Effector memory CD4-positive, alpha-beta T cell (primary cell): ENCODE measurements at regions not wholly inside any gene's neighbourhood (a gene's known extent, or its start where the extent isn't known, plus 50 kb on each side); places are given as distances from the start of the nearest gene placed in this dataset.

Source experiments
- DNase-seq, 3 donors: peaks; one replicate each; pipeline ENCODE4 v3.0.0-alpha.2; 2020
- H3K27ac ChIP-seq: 2 replicates; pipeline ENCODE4 v1.7.0; 2013; ENCODE audit warnings: mild to moderate bottlenecking, low read length, moderate library complexity; ENCODE audit not compliant: insufficient read depth, poor library complexity, severe bottlenecking
- H3K27me3 ChIP-seq: replicated peaks from 2 replicates; pipeline ENCODE4 v1.7.0; 2013; ENCODE audit warnings: mild to moderate bottlenecking, low read length; ENCODE audit not compliant: insufficient read depth, control insufficient read depth, poor library complexity, severe bottlenecking
- H3K36me3 ChIP-seq: 2 replicates; pipeline ENCODE4 v1.7.0; 2013; ENCODE audit warnings: mild to moderate bottlenecking, low read length, moderate library complexity; ENCODE audit not compliant: control insufficient read depth, insufficient read depth
- H3K4me1 ChIP-seq: 2 replicates; pipeline ENCODE4 v1.7.0; 2013; ENCODE audit warnings: low read length, mild to moderate bottlenecking; ENCODE audit not compliant: control insufficient read depth, insufficient read depth, poor library complexity, severe bottlenecking
- H3K4me3 ChIP-seq: 2 replicates; pipeline ENCODE4 v1.7.0; 2013; ENCODE audit warnings: low read length, low read depth, mild to moderate bottlenecking; ENCODE audit not compliant: insufficient read depth, poor library complexity, severe bottlenecking
- H3K9me3 ChIP-seq: 2 replicates; pipeline ENCODE4 v1.7.0; 2013; ENCODE audit warnings: mild to moderate bottlenecking, low read length, moderate library complexity; ENCODE audit not compliant: control insufficient read depth

DNA sequence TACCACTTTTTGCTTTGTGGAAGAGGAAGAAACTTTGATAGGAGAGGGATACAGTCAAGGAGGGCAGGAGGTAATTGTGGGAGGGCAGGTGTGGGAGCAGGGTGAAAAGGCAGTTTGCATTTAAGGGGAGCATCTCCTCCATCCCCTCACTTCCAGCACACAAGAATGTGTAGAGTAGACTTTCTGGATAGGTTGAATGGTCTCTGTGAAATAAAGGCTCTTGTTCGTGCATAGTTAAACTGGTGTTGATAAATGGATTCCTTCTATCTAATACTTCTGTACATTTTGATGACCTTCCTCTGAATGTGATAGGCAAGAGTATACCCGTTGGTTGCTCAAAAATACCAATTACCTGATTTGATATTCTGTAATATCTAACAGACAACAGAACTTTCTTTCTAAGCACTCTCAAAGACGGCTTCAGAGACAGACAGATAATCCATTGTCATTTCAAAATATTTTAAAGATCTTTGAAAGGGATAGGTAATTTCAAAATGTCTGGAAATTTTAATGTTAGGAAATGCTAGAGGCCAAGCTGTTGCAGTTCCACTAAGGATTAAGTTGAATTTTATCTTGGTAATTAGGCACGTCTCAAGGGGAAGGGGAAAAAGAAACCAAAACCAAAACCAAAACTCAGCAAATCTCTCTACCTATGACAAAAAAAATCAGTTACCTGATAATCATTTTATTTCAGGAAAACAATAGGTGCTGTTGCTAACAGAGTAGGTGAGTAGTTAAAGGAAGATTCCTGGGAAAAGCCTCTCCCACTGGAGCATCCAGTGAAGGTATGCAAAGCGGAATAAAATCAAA, 302.6 kb downstream of the COG6 start:
- peak overlapping the region; percentile 41 for H3K4me3 ChIP-seq
- H3K27ac ChIP-seq: no peak overlapping the region
- no peaks in the 10 kb centered on the region for H3K36me3 ChIP-seq
- H3K4me1 ChIP-seq: peaks cover 2% of the 10 kb centered on the region
- no peak for DNase-seq
- no peaks in the 10 kb centered on the region for H3K27me3 ChIP-seq
- H3K9me3 ChIP-seq: no peaks in the 10 kb centered on the region

DNA sequence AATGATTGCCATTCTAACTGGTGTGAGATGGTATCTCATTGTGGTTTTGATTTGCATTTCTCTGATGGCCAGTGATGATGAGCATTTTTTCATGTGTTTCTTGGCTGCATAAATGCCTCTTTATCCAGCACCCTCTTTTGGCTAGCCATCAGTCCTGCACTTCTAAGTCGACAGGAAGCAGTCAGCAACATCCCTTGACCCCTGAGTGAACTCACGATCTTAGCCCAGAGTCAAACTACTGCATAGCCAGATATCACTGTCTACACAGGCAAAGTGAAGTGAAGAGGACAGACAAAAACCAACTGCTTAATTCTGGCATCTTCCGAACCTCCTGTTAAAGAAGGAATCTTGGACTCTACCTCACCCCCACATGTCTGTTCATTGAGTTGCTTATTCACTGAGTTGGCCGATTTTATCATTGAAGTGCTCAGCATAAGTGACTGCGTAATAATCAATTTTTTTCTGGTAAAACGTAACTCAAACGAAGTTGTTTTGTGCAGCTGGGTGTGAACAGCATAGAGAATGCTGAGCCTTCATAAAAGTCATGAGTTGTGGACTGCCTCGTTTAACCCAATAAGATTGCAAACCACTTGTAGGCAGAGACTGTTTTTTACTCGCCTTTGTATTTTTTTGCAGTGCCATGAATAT, 304.2 kb downstream of the COG6 start:
- Histone ChIP-seq H3K4me1 (no peaks in the 10 kb centered on the region), H3K27me3 (no peaks in the 10 kb centered on the region), H3K27ac (no peak overlapping the region), H3K4me3 (no peak overlapping the region), H3K9me3 (no peaks in the 10 kb centered on the region), H3K36me3 (no peaks in the 10 kb centered on the region)
- no peak for DNase-seq

DNA sequence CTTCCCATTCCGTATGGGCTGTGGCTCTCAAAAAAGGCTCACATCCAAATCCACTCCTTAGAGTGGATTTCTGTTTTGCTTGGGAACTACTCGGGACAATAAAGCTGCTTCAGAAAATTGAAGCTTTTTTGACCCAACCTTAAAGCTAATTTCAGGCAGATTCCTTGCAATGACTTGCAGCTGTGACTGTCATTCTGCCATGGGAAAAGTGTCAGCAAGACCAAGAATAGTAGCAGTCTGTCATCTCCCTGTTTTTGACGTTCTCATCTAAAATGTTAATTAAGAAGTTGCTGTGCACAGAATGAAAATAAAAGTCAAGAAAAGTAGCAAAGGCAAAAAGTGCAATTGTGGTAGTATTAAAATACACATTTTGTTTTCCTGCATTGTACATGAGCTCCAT, 304.7 kb downstream of the COG6 start:
- H3K4me1 ChIP-seq: no peaks in the 10 kb centered on the region
- no peak for DNase-seq

DNA sequence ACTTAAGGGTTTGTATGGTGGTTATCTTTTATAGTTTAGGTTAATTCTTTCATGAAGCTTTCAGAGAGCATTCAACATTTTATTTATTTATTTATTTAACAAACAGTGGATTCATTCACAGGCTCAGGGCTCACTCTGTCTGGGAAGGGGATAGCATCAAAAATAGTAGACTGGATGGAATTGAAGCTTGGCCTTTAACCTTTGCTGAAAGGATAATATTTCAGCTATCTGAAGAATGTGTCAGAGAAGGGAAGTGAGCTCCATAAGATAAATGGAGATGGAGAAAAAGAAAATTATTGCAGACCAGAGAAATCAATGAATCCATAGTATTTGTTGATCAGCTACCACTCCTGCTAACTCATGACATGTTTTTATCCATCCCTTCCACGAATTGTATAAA, 305.6 kb downstream of the COG6 start:
- Histone ChIP-seq H3K36me3 (no peaks in the 10 kb centered on the region), H3K27me3 (no peaks in the 10 kb centered on the region), H3K4me3 (no peak overlapping the region), H3K27ac (no peak overlapping the region), H3K9me3 (no peaks in the 10 kb centered on the region), H3K4me1 (no peaks in the 10 kb centered on the region)
- no peak for DNase-seq

More for the DNA sequence above, 304.7 kb downstream of the COG6 start:
- Histone ChIP-seq H3K36me3 (no peaks in the 10 kb centered on the region), H3K27ac (no peak overlapping the region), H3K4me3 (no peak overlapping the region), H3K9me3 (no peaks in the 10 kb centered on the region), H3K27me3 (no peaks in the 10 kb centered on the region)

DNA sequence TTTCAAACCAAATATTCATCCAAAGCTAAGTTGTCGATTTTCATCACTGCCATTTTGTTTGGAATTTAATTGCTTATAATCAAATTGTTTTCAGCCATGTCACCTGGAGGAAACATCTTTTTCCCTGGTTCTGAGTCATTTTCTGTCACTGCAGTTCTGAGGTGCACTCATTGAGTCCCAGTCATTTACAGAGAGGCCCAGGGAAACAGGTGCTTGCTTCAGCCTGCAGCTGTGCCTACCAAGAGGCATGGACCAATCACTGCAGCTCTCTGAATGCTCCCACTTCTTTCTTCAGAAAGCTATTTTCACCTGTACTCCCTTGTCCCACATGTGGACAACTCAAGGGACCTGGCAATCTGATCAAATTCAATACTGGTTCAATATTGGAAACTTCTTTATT, 308.1 kb downstream of the COG6 start:
- DNase-seq: no peak
- no peaks in the 10 kb centered on the region for H3K9me3 ChIP-seq
- H3K36me3 ChIP-seq: no peaks in the 10 kb centered on the region
- no peak overlapping the region for H3K27ac ChIP-seq
- no peaks in the 10 kb centered on the region for H3K27me3 ChIP-seq
- H3K4me1 ChIP-seq: no peaks in the 10 kb centered on the region
- no peak overlapping the region for H3K4me3 ChIP-seq

DNA sequence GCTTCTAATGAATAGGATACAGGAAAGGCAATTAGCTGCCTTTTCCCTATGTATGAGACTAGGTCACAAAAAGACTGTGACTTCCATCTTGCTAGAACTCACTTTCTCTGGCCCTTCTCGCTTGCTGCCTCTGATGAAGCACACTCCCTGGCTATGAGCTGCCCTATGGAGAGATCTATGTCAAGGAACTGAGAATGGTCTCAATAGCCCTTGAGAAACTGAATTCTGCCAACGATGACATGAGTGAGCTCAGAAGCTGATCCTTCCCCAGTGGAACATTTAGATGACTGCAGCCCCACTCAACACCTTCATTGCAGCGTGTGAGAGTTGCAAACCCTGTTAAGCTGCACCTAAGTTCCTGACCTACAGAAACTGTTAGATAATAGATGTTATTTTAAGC, 309.8 kb downstream of the COG6 start:
- no peaks in the 10 kb centered on the region for H3K4me1 ChIP-seq
- H3K9me3 ChIP-seq: no peaks in the 10 kb centered on the region
- no peak overlapping the region for H3K27ac ChIP-seq
- no peaks in the 10 kb centered on the region for H3K27me3 ChIP-seq
- no peak for DNase-seq
- no peaks in the 10 kb centered on the region for H3K36me3 ChIP-seq
- H3K4me3 ChIP-seq: no peak overlapping the region

DNA sequence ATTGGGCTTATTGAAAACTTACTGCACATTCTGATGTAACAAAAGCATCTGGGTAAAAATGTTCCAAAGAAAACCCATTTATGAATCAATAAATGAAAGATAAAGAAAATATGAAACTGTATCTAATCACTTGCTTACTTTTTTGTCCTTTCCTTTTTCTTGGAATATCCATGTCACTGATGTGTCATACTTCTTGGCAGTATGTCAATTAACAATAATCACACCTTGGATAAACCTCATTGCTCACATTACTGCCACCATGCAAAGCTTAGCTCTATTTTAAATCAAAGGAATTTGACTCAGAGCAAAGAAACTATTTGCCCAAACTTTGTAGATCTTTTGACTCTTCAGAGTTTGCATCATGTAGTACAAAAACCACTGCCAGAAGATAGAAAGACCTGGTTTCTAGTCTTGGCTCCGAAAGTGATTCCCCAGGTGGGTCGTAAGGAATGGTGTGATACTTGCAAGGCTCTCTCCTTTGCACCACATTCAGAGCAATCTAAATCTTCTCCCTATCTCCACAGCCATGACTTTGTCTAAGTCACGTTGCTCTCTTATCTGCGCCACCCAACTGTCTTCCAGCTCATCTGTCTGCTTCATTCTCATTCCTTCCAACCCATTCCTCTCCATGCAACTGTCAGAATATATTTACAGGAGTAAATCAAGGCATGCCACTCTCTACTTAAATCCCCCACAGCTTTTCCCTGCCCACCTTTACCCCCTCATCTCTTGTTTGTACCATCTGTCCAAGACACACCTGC, 311.9 kb downstream of the COG6 start:
- H3K27ac ChIP-seq: no peak overlapping the region
- DNase-seq: no peak
- H3K27me3 ChIP-seq: no peaks in the 10 kb centered on the region
- H3K4me3 ChIP-seq: no peak overlapping the region
- H3K36me3 ChIP-seq: no peaks in the 10 kb centered on the region
- no peaks in the 10 kb centered on the region for H3K9me3 ChIP-seq
- H3K4me1 ChIP-seq: no peaks in the 10 kb centered on the region

DNA sequence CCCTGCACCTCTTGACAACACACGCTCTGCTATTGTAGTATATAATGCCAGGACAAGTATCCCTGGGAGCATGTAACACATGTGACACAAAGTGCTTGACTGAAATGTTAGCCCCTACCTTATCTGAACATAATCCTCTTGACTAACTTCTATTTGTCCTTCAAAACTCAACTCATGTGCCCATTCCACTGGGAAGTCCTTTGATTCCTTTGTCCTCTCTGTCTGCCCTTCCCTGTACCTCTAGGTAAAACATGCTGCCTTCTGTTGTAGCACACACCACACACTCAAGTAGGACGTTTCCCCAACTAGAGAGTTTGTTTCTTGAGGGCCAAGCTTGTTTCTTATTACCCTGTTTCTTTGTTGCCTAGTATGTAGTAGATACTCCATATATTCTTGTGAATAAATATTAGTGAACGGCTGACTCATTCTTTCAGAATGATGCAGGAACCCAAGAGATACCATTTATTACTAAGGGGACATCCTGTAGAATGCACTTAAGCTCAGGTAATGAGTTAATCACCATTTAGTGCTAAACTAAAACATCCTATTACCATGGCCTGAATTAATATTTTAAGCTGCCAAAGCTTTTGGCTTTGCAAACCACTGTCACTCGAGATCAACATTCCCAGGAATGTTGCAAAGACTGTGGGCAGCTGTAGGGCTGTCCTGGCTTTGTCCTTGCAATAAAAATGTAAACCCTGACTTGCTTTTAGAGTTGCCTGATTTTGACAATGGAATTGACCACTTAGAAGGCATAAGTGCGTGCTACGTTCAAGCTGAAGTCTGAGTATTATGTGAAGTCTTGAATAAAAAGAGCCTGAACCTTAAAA, 313.4 kb downstream of the COG6 start:
- no peaks in the 10 kb centered on the region for H3K27me3 ChIP-seq
- DNase-seq: no peak
- no peak overlapping the region for H3K4me3 ChIP-seq
- no peak overlapping the region for H3K27ac ChIP-seq
- H3K9me3 ChIP-seq: no peaks in the 10 kb centered on the region
- H3K36me3 ChIP-seq: no peaks in the 10 kb centered on the region
- no peaks in the 10 kb centered on the region for H3K4me1 ChIP-seq

DNA sequence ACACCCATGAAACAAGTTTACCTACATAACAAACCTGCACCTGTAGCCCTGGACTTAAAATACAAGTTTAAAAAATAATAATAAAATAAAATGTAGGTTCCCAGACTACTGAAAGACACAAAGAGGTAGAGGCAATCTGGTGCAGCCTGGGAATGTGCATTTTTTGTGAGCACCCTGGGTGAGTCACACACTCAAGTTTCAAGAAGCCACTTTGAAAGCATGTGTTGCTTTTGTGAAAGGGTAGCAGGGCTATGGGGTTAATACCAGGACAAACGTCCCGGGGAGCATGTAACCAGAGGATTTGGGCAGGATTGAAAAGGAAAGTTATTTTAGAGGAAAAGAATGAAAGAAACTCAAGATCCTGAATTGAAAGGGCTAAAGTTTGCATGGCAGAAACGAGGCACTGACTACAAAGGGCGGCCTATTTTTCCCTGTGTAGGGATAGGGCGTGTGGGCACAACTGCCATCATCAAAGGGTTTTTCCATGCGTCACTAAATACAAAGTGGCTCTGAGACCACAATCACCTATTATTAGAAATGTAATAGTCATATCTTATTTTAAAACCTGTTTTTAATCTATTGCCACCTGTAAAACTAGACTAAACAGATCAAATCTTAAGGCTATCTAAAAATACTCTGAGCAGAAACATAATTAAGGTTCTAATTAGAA, 314.9 kb downstream of the COG6 start:
- H3K27ac ChIP-seq: no peak overlapping the region
- no peak overlapping the region for H3K4me3 ChIP-seq
- no peaks in the 10 kb centered on the region for H3K27me3 ChIP-seq
- no peaks in the 10 kb centered on the region for H3K9me3 ChIP-seq
- no peaks in the 10 kb centered on the region for H3K4me1 ChIP-seq
- no peak for DNase-seq
- no peaks in the 10 kb centered on the region for H3K36me3 ChIP-seq
